GM23248 (cell line): ENCODE measurements at regions not wholly inside any gene's neighbourhood (a gene's known extent, or its start where the extent isn't known, plus 50 kb on each side); places are given as distances from the start of the nearest gene placed in this dataset.

ENCODE experiments used
- EZH2 ChIP-seq: fragments of 200-600 bp; sonication (generic); IDR thresholded peaks from 2 replicates; pipeline ENCODE4 v1.6.1; 2018; ENCODE audit warnings: antibody characterized with exemption, mild to moderate bottlenecking; ENCODE audit not compliant: insufficient read depth, poor library complexity, severe bottlenecking
- EZH2phosphoT487 ChIP-seq: fragments of 200-600 bp; sonication (generic); IDR thresholded peaks from 2 replicates; pipeline ENCODE4 v1.6.1; 2018; ENCODE audit warnings: antibody characterized with exemption, moderate library complexity, mild to moderate bottlenecking, low read depth; ENCODE audit not compliant: insufficient read depth

DNA sequence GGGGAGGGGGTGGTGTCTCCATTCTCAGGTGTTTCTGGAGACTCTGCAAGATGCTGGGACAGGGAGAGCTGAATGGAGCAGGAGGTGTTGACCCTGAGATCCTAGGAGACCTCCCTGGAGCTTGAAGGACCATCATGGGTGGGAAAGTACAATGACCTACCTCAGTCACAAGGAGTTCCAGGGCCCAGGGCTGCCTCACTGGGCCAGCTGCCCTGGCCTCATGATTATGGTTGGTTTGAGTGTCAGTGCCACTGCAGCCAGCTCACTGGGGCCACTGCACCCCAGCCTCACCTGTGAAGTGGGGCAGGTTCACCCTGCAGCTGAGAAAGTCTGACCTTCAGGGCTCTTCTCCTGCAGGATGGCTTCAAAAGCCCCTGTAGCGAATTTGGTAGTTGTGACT lies 372.5 kb downstream of the IRX2 start:
- no peak for TF ChIP-seq EZH2
- no peak for TF ChIP-seq EZH2phosphoT487
